ENCODE measurements at regions not wholly inside any gene's neighbourhood (a gene's known extent, or its start where the extent isn't known, plus 50 kb on each side); places are given as distances from the start of the nearest gene placed in this dataset.

GRCh38 chr7:83824214-83824613 is 175.3 kb upstream of the SEMA3E start:
- no peak for TF ChIP-seq EZH2 (IDR thresholded peaks at IDR 0.05; ENCODE audit: insufficient read depth, poor library complexity, severe bottlenecking)
- no peak for TF ChIP-seq EZH2phosphoT487 (IDR thresholded peaks at IDR 0.05; ENCODE audit: insufficient read depth, low read depth)
